GM12891 (cell line): ENCODE measurements at regions not wholly inside any gene's neighbourhood (a gene's known extent, or its start where the extent isn't known, plus 50 kb on each side); places are given as distances from the start of the nearest gene placed in this dataset.

Experiments used
- PAX5 ChIP-seq: IDR thresholded peaks from 2 replicates; pipeline ENCODE4 v1.6.1; 2011; ENCODE audit warnings: low read length, moderate library complexity, mild to moderate bottlenecking; ENCODE audit not compliant: insufficient read depth, severe bottlenecking
- POLR2A ChIP-seq: IDR thresholded peaks from 2 replicates; pipeline ENCODE4 v1.6.1; 2011; ENCODE audit warnings: low read depth, low read length, control low read depth
- POLR2AphosphoS5 ChIP-seq: IDR thresholded peaks from 2 replicates; pipeline ENCODE4 v1.6.1; 2011; ENCODE audit warnings: low read depth, low read length, control low read depth
- POU2F2 ChIP-seq: IDR thresholded peaks from 2 replicates; pipeline ENCODE4 v1.6.1; 2011; ENCODE audit warnings: low read depth, mild to moderate bottlenecking, control low read depth, low read length, moderate library complexity
- SPI1 ChIP-seq: IDR thresholded peaks from 2 replicates; pipeline ENCODE4 v1.6.1; 2011; ENCODE audit warnings: low read depth, low read length, control low read depth
- TAF1 ChIP-seq: IDR thresholded peaks from 2 replicates; pipeline ENCODE4 v1.6.1; 2011; ENCODE audit warnings: low read depth, low read length, control low read depth

- no peak for TF ChIP-seq SPI1
- no peak for TF ChIP-seq POLR2A
- no peak for TF ChIP-seq POU2F2
- no peak for TF ChIP-seq POLR2AphosphoS5
- no peak for TF ChIP-seq TAF1
- TF ChIP-seq PAX5 = no peak
These were observed 408.1 kb downstream of the GATA3 start for GRCh38 chr10:8462565-8462964.
